22Rv1 (cell line): ENCODE measurements at regions not wholly inside any gene's neighbourhood (a gene's known extent, or its start where the extent isn't known, plus 50 kb on each side); places are given as distances from the start of the nearest gene placed in this dataset.

Source experiments
- H3K27ac ChIP-seq: fragments of 450-650 bp; 2 replicates; pipeline ENCODE4 v1.5.1; 2017
- CTCF ChIP-seq: fragments of 450-650 bp; IDR thresholded peaks from 2 replicates; pipeline ENCODE4 v1.5.1; 2017; ENCODE audit warnings: mild to moderate bottlenecking
- ZFX ChIP-seq: fragments of 450-650 bp; IDR thresholded peaks from 2 replicates; pipeline ENCODE4 v1.6.1; 2017; ENCODE audit warnings: antibody characterized with exemption, borderline replicate concordance

GRCh38 chr14:22486675-22487074 is 102.3 kb downstream of the DAD1 start:
- no peak overlapping the region for H3K27ac ChIP-seq
- TF ChIP-seq CTCF = no peak
- no peak for TF ChIP-seq ZFX

- TF ChIP-seq ZFX = no peak
- TF ChIP-seq CTCF = no peak
- no peak overlapping the region for H3K27ac ChIP-seq
These were observed 103.4 kb downstream of the DAD1 start for GRCh38 chr14:22485649-22486048.

- no peak overlapping the region for H3K27ac ChIP-seq
- TF ChIP-seq ZFX (no peak), CTCF (no peak)
These were observed 103.8 kb downstream of the DAD1 start for GRCh38 chr14:22485178-22485577.

GRCh38 chr14:22484632-22485031 is 104.4 kb downstream of the DAD1 start:
- no peak overlapping the region for H3K27ac ChIP-seq
- TF ChIP-seq CTCF = no peak
- no peak for TF ChIP-seq ZFX

- TF ChIP-seq CTCF = no peak
- TF ChIP-seq ZFX = no peak
- no peak overlapping the region for H3K27ac ChIP-seq
These were observed 105.0 kb downstream of the DAD1 start for GRCh38 chr14:22483863-22484593.

- TF ChIP-seq CTCF (no peak), ZFX (no peak)
- no peak overlapping the region for H3K27ac ChIP-seq
These were observed 106.1 kb downstream of the DAD1 start for GRCh38 chr14:22482782-22483553.

- H3K27ac ChIP-seq = no peak overlapping the region
- TF ChIP-seq CTCF (no peak), ZFX (no peak)
These were observed 106.8 kb downstream of the DAD1 start for GRCh38 chr14:22482085-22482694.
